ENCODE measurements at regions not wholly inside any gene's neighbourhood (a gene's known extent, or its start where the extent isn't known, plus 50 kb on each side); places are given as distances from the start of the nearest gene placed in this dataset.

- Mint-ChIP-seq H3K27ac (no peak overlapping the region), H3K4me1 (no peaks in the 10 kb centered on the region), H3K9me3 (peaks cover 8% of the 10 kb centered on the region), H3K4me3 (no peak overlapping the region), H3K36me3 (ENCODE audit: low read depth) (no peaks in the 10 kb centered on the region), H3K27me3 (no peaks in the 10 kb centered on the region)
- intact Hi-C loops (cut with micrococcal nuclease): no loop called here
- ATAC-seq (ENCODE audit: low read depth) (no peak), DNase-seq (no peak)
- no peak for TF ChIP-seq CTCF (IDR thresholded peaks at IDR 0.05)
- POLR2A ChIA-PET: no interaction called here
- CTCF ChIA-PET: no interaction called here
Measured at GRCh38 chr13:79716191-79716590, 235.2 kb downstream of the NDFIP2 start.

- H3K27ac Mint-ChIP-seq: no peak overlapping the region
- no peak overlapping the region for H3K4me3 Mint-ChIP-seq
- ChIA-PET CTCF (no interaction called here), POLR2A (no interaction called here)
- intact Hi-C loops (cut with micrococcal nuclease): no loop called here
- no peaks in the 10 kb centered on the region for H3K36me3 Mint-ChIP-seq (ENCODE audit: low read depth)
- DNase-seq: no peak
- no peak for TF ChIP-seq CTCF (IDR thresholded peaks at IDR 0.05)
- ATAC-seq (ENCODE audit: low read depth): no peak
- H3K4me1 Mint-ChIP-seq: no peaks in the 10 kb centered on the region
- no peaks in the 10 kb centered on the region for H3K9me3 Mint-ChIP-seq
- H3K27me3 Mint-ChIP-seq: no peaks in the 10 kb centered on the region
Measured at GRCh38 chr13:79711631-79712030, 230.7 kb downstream of the NDFIP2 start.

- DNase-seq: no peak
Measured at GRCh38 chr13:79710376-79710775, 229.4 kb downstream of the NDFIP2 start.

GRCh38 chr13:79709471-79709870, 228.5 kb downstream of the NDFIP2 start:
- no peaks in the 10 kb centered on the region for H3K36me3 Mint-ChIP-seq (ENCODE audit: low read depth)
- POLR2A ChIA-PET: no interaction called here
- CTCF ChIA-PET: no interaction called here
- TF ChIP-seq CTCF (IDR thresholded peaks at IDR 0.05): no peak
- intact Hi-C loops (cut with micrococcal nuclease): no loop called here
- no peaks in the 10 kb centered on the region for H3K27me3 Mint-ChIP-seq
- H3K27ac Mint-ChIP-seq: no peak overlapping the region
- DNase-seq (no peak), ATAC-seq (ENCODE audit: low read depth) (no peak)
- H3K4me1 Mint-ChIP-seq: no peaks in the 10 kb centered on the region
- H3K4me3 Mint-ChIP-seq: no peak overlapping the region
- no peaks in the 10 kb centered on the region for H3K9me3 Mint-ChIP-seq

More at GRCh38 chr13:79710376-79710775, 229.4 kb downstream of the NDFIP2 start:
- no peaks in the 10 kb centered on the region for H3K27me3 Mint-ChIP-seq
- CTCF ChIA-PET: no interaction called here
- H3K27ac Mint-ChIP-seq: no peak overlapping the region
- H3K4me3 Mint-ChIP-seq: no peak overlapping the region
- no peaks in the 10 kb centered on the region for H3K4me1 Mint-ChIP-seq
- H3K9me3 Mint-ChIP-seq: no peaks in the 10 kb centered on the region
- POLR2A ChIA-PET: no interaction called here
- no peak for TF ChIP-seq CTCF (IDR thresholded peaks at IDR 0.05)
- H3K36me3 Mint-ChIP-seq (ENCODE audit: low read depth): no peaks in the 10 kb centered on the region
- intact Hi-C loops (cut with micrococcal nuclease): no loop called here
- no peak for ATAC-seq (ENCODE audit: low read depth)

GRCh38 chr13:79703772-79704171, 222.8 kb downstream of the NDFIP2 start:
- Mint-ChIP-seq H3K4me3 (no peak overlapping the region), H3K9me3 (no peaks in the 10 kb centered on the region), H3K36me3 (ENCODE audit: low read depth) (no peaks in the 10 kb centered on the region), H3K27ac (no peak overlapping the region), H3K27me3 (no peaks in the 10 kb centered on the region), H3K4me1 (no peaks in the 10 kb centered on the region)
- POLR2A ChIA-PET: no interaction called here
- CTCF ChIA-PET: no interaction called here
- no peak for TF ChIP-seq CTCF (IDR thresholded peaks at IDR 0.05)
- DNase-seq: no peak
- ATAC-seq (ENCODE audit: low read depth): no peak
- intact Hi-C loops (cut with micrococcal nuclease): no loop called here
